Hematopoietic multipotent progenitor cell (in vitro differentiated cells): ENCODE measurements at regions not wholly inside any gene's neighbourhood (a gene's known extent, or its start where the extent isn't known, plus 50 kb on each side); places are given as distances from the start of the nearest gene placed in this dataset.
"Not testable (repeated sequence)": the region's sequence is repeated elsewhere in the genome, so short reads cannot be mapped to it uniquely, and the experiment has no call there.

ENCODE experiments used
- DNase-seq, 3 donors: peaks; one replicate each; pipeline ENCODE4 v3.0.0-alpha.2; 2011 to 2015; ENCODE audit warnings: low read depth in 2 of 3, low spot score in 2 of 3

- no peak for DNase-seq
These were observed 136.5 kb downstream of the ELOVL4 start for GRCh38 chr6:79810871-79811270.

GRCh38 chr6:79810185-79810705 lies 137.1 kb downstream of the ELOVL4 start:
- DNase-seq, result no peak

GRCh38 chr6:79808921-79809320 lies 138.4 kb downstream of the ELOVL4 start:
- no peak for DNase-seq

GRCh38 chr6:79806661-79807060 lies 140.7 kb downstream of the ELOVL4 start:
- DNase-seq, result not testable (repeated sequence)

GRCh38 chr6:79804732-79805131 lies 142.6 kb downstream of the ELOVL4 start:
- DNase-seq, result no peak

- no peak for DNase-seq
These were observed 143.4 kb downstream of the ELOVL4 start for GRCh38 chr6:79803917-79804316.

GRCh38 chr6:79802657-79803300 lies 144.6 kb downstream of the ELOVL4 start:
- DNase-seq, result no peak

- no peak for DNase-seq
These were observed 146.0 kb downstream of the ELOVL4 start for GRCh38 chr6:79801362-79801761.

GRCh38 chr6:79798841-79799240 lies 148.5 kb downstream of the ELOVL4 start:
- no peak for DNase-seq

- no peak for DNase-seq
These were observed 149.4 kb downstream of the ELOVL4 start for GRCh38 chr6:79797912-79798311.

- no peak for DNase-seq
These were observed 150.1 kb downstream of the ELOVL4 start for GRCh38 chr6:79797163-79797764.

GRCh38 chr6:79796197-79796596 lies 151.2 kb downstream of the ELOVL4 start:
- no peak for DNase-seq

- DNase-seq, result no peak
These were observed 157.5 kb downstream of the ELOVL4 start for GRCh38 chr6:79789896-79790295.

- DNase-seq, result no peak
These were observed 157.6 kb downstream of the SH3BGRL2 start for GRCh38 chr6:79788756-79789155.

GRCh38 chr6:79787626-79788025 lies 156.5 kb downstream of the SH3BGRL2 start:
- DNase-seq, result no peak

GRCh38 chr6:79784395-79784753 lies 153.2 kb downstream of the SH3BGRL2 start:
- DNase-seq, result no peak

- DNase-seq, result no peak
These were observed 152.7 kb downstream of the SH3BGRL2 start for GRCh38 chr6:79783670-79784394.

GRCh38 chr6:79782792-79783580 lies 151.9 kb downstream of the SH3BGRL2 start:
- DNase-seq, result no peak

- no peak for DNase-seq
These were observed 150.8 kb downstream of the SH3BGRL2 start for GRCh38 chr6:79781916-79782315.

- no peak for DNase-seq
These were observed 149.8 kb downstream of the SH3BGRL2 start for GRCh38 chr6:79780881-79781280.

- peak in 1 of 3 donors; percentile 10 for DNase-seq
These were observed 147.7 kb downstream of the SH3BGRL2 start for GRCh38 chr6:79778816-79779215.
